ENCODE measurements at regions not wholly inside any gene's neighbourhood (a gene's known extent, or its start where the extent isn't known, plus 50 kb on each side); places are given as distances from the start of the nearest gene placed in this dataset.
"Not testable (repeated sequence)": the region's sequence is repeated elsewhere in the genome, so short reads cannot be mapped to it uniquely, and the experiment has no call there.

GRCh38 chr16:58999762-59000161, 265.6 kb upstream of the GOT2 start:
- no peak overlapping the region for H3K4me3 Mint-ChIP-seq (ENCODE audit: unreplicated experiment)
- H3K36me3 Mint-ChIP-seq (ENCODE audit: unreplicated experiment), result no peaks in the 10 kb centered on the region
- H3K27me3 Mint-ChIP-seq (ENCODE audit: unreplicated experiment), result no peaks in the 10 kb centered on the region
- no peak for DNase-seq
- no peak overlapping the region for H3K27ac Mint-ChIP-seq (ENCODE audit: unreplicated experiment)
- H3K9me3 Mint-ChIP-seq (ENCODE audit: unreplicated experiment), result no peaks in the 10 kb centered on the region
- no peaks in the 10 kb centered on the region for H3K4me1 Mint-ChIP-seq (ENCODE audit: low read depth, unreplicated experiment)
- no peak for TF ChIP-seq CTCF (IDR thresholded peaks at IDR 0.05; ENCODE audit: partially characterized antibody, unreplicated experiment)

- H3K27ac Mint-ChIP-seq (ENCODE audit: unreplicated experiment); H3K27me3 Mint-ChIP-seq (ENCODE audit: unreplicated experiment); H3K36me3 Mint-ChIP-seq (ENCODE audit: unreplicated experiment); H3K4me3 Mint-ChIP-seq (ENCODE audit: unreplicated experiment); H3K4me1 Mint-ChIP-seq (ENCODE audit: low read depth, unreplicated experiment); DNase-seq; H3K9me3 Mint-ChIP-seq (ENCODE audit: unreplicated experiment): not testable (repeated sequence)
Measured at GRCh38 chr16:58992755-58993154, 258.6 kb upstream of the GOT2 start.

- not testable (repeated sequence) for H3K27ac Mint-ChIP-seq (ENCODE audit: unreplicated experiment); H3K4me1 Mint-ChIP-seq (ENCODE audit: low read depth, unreplicated experiment); DNase-seq; H3K9me3 Mint-ChIP-seq (ENCODE audit: unreplicated experiment); H3K27me3 Mint-ChIP-seq (ENCODE audit: unreplicated experiment); H3K4me3 Mint-ChIP-seq (ENCODE audit: unreplicated experiment)
- H3K36me3 Mint-ChIP-seq (ENCODE audit: unreplicated experiment), result peaks cover 12% of the 10 kb centered on the region
Measured at GRCh38 chr16:58983181-58983965, 249.3 kb upstream of the GOT2 start.

GRCh38 chr16:58970775-58971174, 236.7 kb upstream of the GOT2 start:
- Mint-ChIP-seq H3K4me3 (ENCODE audit: unreplicated experiment) (no peak overlapping the region), H3K36me3 (ENCODE audit: unreplicated experiment) (no peaks in the 10 kb centered on the region), H3K27ac (ENCODE audit: unreplicated experiment) (no peak overlapping the region), H3K4me1 (ENCODE audit: low read depth, unreplicated experiment) (no peaks in the 10 kb centered on the region), H3K9me3 (ENCODE audit: unreplicated experiment) (no peaks in the 10 kb centered on the region), H3K27me3 (ENCODE audit: unreplicated experiment) (peaks cover 3% of the 10 kb centered on the region)
- no peak for DNase-seq
- TF ChIP-seq CTCF (IDR thresholded peaks at IDR 0.05; ENCODE audit: partially characterized antibody, unreplicated experiment), result no peak

GRCh38 chr16:58963479-58963878, 229.4 kb upstream of the GOT2 start:
- Mint-ChIP-seq H3K27ac (ENCODE audit: unreplicated experiment) (no peak overlapping the region), H3K36me3 (ENCODE audit: unreplicated experiment) (no peaks in the 10 kb centered on the region), H3K27me3 (ENCODE audit: unreplicated experiment) (peaks cover 3% of the 10 kb centered on the region), H3K9me3 (ENCODE audit: unreplicated experiment) (peaks cover 2% of the 10 kb centered on the region), H3K4me1 (ENCODE audit: low read depth, unreplicated experiment) (no peaks in the 10 kb centered on the region), H3K4me3 (ENCODE audit: unreplicated experiment) (no peak overlapping the region)
- DNase-seq, result no peak
- no peak for TF ChIP-seq CTCF (IDR thresholded peaks at IDR 0.05; ENCODE audit: partially characterized antibody, unreplicated experiment)

- no peak for TF ChIP-seq CTCF (IDR thresholded peaks at IDR 0.05; ENCODE audit: partially characterized antibody, unreplicated experiment)
- no peak overlapping the region for H3K4me3 Mint-ChIP-seq (ENCODE audit: unreplicated experiment)
- DNase-seq, result no peak
- no peaks in the 10 kb centered on the region for H3K4me1 Mint-ChIP-seq (ENCODE audit: low read depth, unreplicated experiment)
- H3K27me3 Mint-ChIP-seq (ENCODE audit: unreplicated experiment), result peaks cover 3% of the 10 kb centered on the region
- H3K36me3 Mint-ChIP-seq (ENCODE audit: unreplicated experiment), result no peaks in the 10 kb centered on the region
- peaks cover 2% of the 10 kb centered on the region for H3K9me3 Mint-ChIP-seq (ENCODE audit: unreplicated experiment)
- no peak overlapping the region for H3K27ac Mint-ChIP-seq (ENCODE audit: unreplicated experiment)
Measured at GRCh38 chr16:58962811-58963210, 228.7 kb upstream of the GOT2 start.

Measured in glutamatergic neuron (in vitro differentiated cells).